HCT116 (cell line): ENCODE measurements at regions not wholly inside any gene's neighbourhood (a gene's known extent, or its start where the extent isn't known, plus 50 kb on each side); places are given as distances from the start of the nearest gene placed in this dataset.

Source experiments
- ATAC-seq: fragments of 200-7000 bp; cut with Tn5 transposase; 2 replicates; pipeline ENCODE4 v1.9.1; 2020; ENCODE audit warnings: mild to moderate bottlenecking, moderate library complexity
- BruUV-seq: library from RNA; stranded (reverse); fragments of 400-500 nt; replicated peaks from 2 replicates; lab custom pipeline; 2021; lab: Mats Ljungman, UMichigan
- CTCF ChIA-PET: fragments of 300-600 bp; sonication (Branson Sonifier 250); formaldehyde crosslinking; loops from one replicate; lab custom pipeline; 2021; ENCODE audit warnings: antibody characterized with exemption; lab: Charles Lee
- POLR2A ChIA-PET: fragments of 300-600, 350-600 bp; sonication (Branson Sonifier 250); formaldehyde crosslinking; loops from one replicate; lab custom pipeline; 2021; ENCODE audit warnings: antibody characterized with exemption; lab: Charles Lee
- RAD21 ChIA-PET, 2 experiments: fragments of 300-600 bp; sonication (Branson Sonifier 250); formaldehyde crosslinking; loops; one replicate each; lab custom pipeline; 2023; ENCODE audit warnings: low total read pairs in 2 of 2; ENCODE audit not compliant: uncharacterized antibody in 2 of 2, unreplicated experiment in 2 of 2, low non-redundant PET in 1 of 2; lab: Charles Lee
- DNase-seq: peaks from one replicate; pipeline ENCODE4 v3.0.0-alpha.2; 2010; ENCODE audit warnings: low read depth, low spot score
- H2AFZ ChIP-seq: fragments of 200-600 bp; shearing (Covaris generic), sonication (generic); 2 replicates; pipeline ENCODE4 v1.6.1; 2017; ENCODE audit warnings: low read depth, mixed run types, mixed read lengths, antibody characterized with exemption, low read length; ENCODE audit not compliant: poor library complexity, severe bottlenecking
- H3K27ac ChIP-seq: 2 replicates; pipeline ENCODE4 v1.5.1; 2012; ENCODE audit warnings: low read depth, low read length
- H3K27me3 ChIP-seq: fragments of 200-600 bp; sonication (generic); 2 replicates; pipeline ENCODE4 v1.6.1; 2016; ENCODE audit warnings: mixed run types, low read length, mixed read lengths; ENCODE audit not compliant: insufficient read depth
- H3K36me3 ChIP-seq, 2 experiments: fragments of 200-500 bp in 1 of 2; fragments of 200-600 bp in 1 of 2; sonication (Bioruptor generic) in 1 of 2; sonication (generic) in 1 of 2; 2 replicates each; pipeline versions ENCODE4 v1.5.1 to v1.6.1; 2014 to 2016; ENCODE audit warnings: low read length in 2 of 2, inconsistent platforms in 1 of 2, mixed read lengths in 1 of 2, mixed run types in 1 of 2; ENCODE audit not compliant: insufficient read depth in 2 of 2, control insufficient read depth in 1 of 2
- H3K4me1 ChIP-seq, 2 experiments: fragments of 200-600 bp in 1 of 2; sonication (generic) in 1 of 2; 2 replicates each; pipeline versions ENCODE4 v1.5.1 to v1.6.1; 2012 to 2017; ENCODE audit warnings: low read length in 2 of 2, inconsistent platforms in 1 of 2, mild to moderate bottlenecking in 1 of 2, mixed read lengths in 1 of 2, mixed run types in 1 of 2, moderate library complexity in 1 of 2; ENCODE audit not compliant: insufficient read depth in 2 of 2, control insufficient read depth in 1 of 2
- H3K4me2 ChIP-seq: fragments of 200-600 bp; sonication (generic); 2 replicates; pipeline ENCODE4 v1.6.1; 2017; ENCODE audit warnings: mixed run types, low read length, mixed read lengths
- H3K4me3 ChIP-seq, 2 experiments: fragments of 200-600 bp in 1 of 2; sonication (generic) in 1 of 2; replicated peaks in 1 of 2; 2 replicates each; pipeline ENCODE4 v1.5.1; 2011 to 2016; ENCODE audit warnings: low read length in 2 of 2, control low read depth in 1 of 2, low read depth in 1 of 2, mild to moderate bottlenecking in 1 of 2, mixed read lengths in 1 of 2, mixed run types in 1 of 2
- H3K79me2 ChIP-seq: fragments of 200-600 bp; sonication (generic); 2 replicates; pipeline ENCODE4 v1.6.1; 2017; ENCODE audit warnings: mild to moderate bottlenecking, mixed run types, low read length, moderate library complexity, mixed read lengths; ENCODE audit not compliant: insufficient read depth
- H3K9ac ChIP-seq: fragments of 200-600 bp; sonication (generic); 2 replicates; pipeline ENCODE4 v1.6.1; 2016; ENCODE audit warnings: low read length, mixed read lengths
- H3K9me2 ChIP-seq: fragments of 200-600 bp; sonication (generic), shearing (Covaris generic); 2 replicates; pipeline ENCODE4 v1.6.1; 2017; ENCODE audit warnings: mixed run types, mild to moderate bottlenecking, moderate library complexity; ENCODE audit not compliant: insufficient read depth
- H3K9me3 ChIP-seq, 2 experiments: fragments of 200-500 bp in 1 of 2; fragments of 200-600 bp in 1 of 2; sonication (Bioruptor generic) in 1 of 2; sonication (generic) in 1 of 2; 2 replicates each; pipeline ENCODE4 v1.6.1; 2014 to 2017; ENCODE audit warnings: low read length in 2 of 2, mixed read lengths in 2 of 2, inconsistent platforms in 1 of 2, low read depth in 1 of 2, mild to moderate bottlenecking in 1 of 2, mixed run types in 1 of 2, moderate library complexity in 1 of 2; ENCODE audit not compliant: control insufficient read depth in 1 of 2, insufficient read depth in 1 of 2
- H4K20me1 ChIP-seq: fragments of 200-600 bp; sonication (generic), shearing (Covaris generic); 2 replicates; pipeline ENCODE4 v1.6.1; 2017; ENCODE audit warnings: mixed run types, mild to moderate bottlenecking, moderate library complexity; ENCODE audit not compliant: insufficient read depth
- CEBPB ChIP-seq: IDR thresholded peaks from 2 replicates; pipeline ENCODE4 v1.6.1; 2012; ENCODE audit warnings: low read depth
- EZH2 ChIP-seq: fragments of 200-600 bp; sonication (generic); IDR thresholded peaks from 2 replicates; pipeline ENCODE4 v1.6.1; 2017; ENCODE audit warnings: antibody characterized with exemption, mixed run types
- FOSL1 ChIP-seq: IDR thresholded peaks from 2 replicates; pipeline ENCODE4 v1.6.1; 2012; ENCODE audit warnings: low read depth
- JUND ChIP-seq: IDR thresholded peaks from 2 replicates; pipeline ENCODE4 v1.6.1; 2012
- POLR2A ChIP-seq: IDR thresholded peaks from 2 replicates; pipeline ENCODE4 v1.7.0; 2011; ENCODE audit warnings: borderline replicate concordance; ENCODE audit not compliant: insufficient read depth, insufficient read length; ENCODE audit errors: extremely low read depth
- SIN3A ChIP-seq: IDR thresholded peaks from 2 replicates; pipeline ENCODE4 v1.6.1; 2012; ENCODE audit warnings: low read depth
- SP1 ChIP-seq: IDR thresholded peaks from 2 replicates; pipeline ENCODE4 v1.6.1; 2012; ENCODE audit warnings: low read depth
- SRF ChIP-seq: IDR thresholded peaks from 2 replicates; pipeline ENCODE4 v1.6.1; 2012; ENCODE audit warnings: low read depth
- TCF7L2 ChIP-seq: IDR thresholded peaks from 2 replicates; pipeline ENCODE4 v1.7.0; 2011; ENCODE audit warnings: borderline replicate concordance, inconsistent platforms; ENCODE audit not compliant: insufficient read depth, insufficient read length; ENCODE audit errors: extremely low read depth
- YY1 ChIP-seq: IDR thresholded peaks from 2 replicates; pipeline ENCODE4 v1.6.1; 2011; ENCODE audit warnings: low read length, low read depth, moderate library complexity, mild to moderate bottlenecking; ENCODE audit not compliant: insufficient replicate concordance; ENCODE audit errors: extremely low read depth
- ZFX ChIP-seq: fragments of 450-650 bp; IDR thresholded peaks from 2 replicates; pipeline ENCODE4 v1.6.1; 2017
- intact Hi-C: fragments of 100-400 bp; cut with micrococcal nuclease; formaldehyde crosslinking; loops from 2 replicates; pipeline ENCODE4 v1.10.0; 2022
- TF ChIP-seq, protein P1 (sequence below): IDR thresholded peaks from 2 replicates; pipeline ENCODE4 v1.6.1; 2012
- TF ChIP-seq, protein P2 (sequence below): IDR thresholded peaks from 2 replicates; pipeline ENCODE4 v1.6.1; 2011; ENCODE audit warnings: mild to moderate bottlenecking, low read length, moderate library complexity; ENCODE audit not compliant: insufficient replicate concordance; ENCODE audit errors: extremely low read depth

DNA sequence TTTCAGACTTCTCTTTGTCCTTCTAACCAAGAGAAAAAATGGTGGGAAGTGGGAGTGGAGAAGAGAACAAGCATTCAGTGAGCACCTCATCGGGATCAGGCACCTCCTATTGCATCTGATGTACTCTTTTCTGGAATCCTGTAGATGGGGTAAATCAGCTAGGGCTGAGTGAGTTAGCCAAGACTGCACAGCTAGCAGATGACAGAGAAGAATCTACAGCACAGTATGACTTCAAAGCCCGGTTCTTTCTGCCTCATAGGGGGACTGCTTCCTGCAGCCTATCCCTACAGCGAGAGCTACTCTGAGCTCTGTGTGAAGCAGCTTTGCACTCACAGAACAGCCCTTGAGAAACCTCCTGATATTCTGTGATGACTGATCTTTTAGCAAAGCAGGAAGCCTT, 275.2 kb upstream of the MEIS2 start:
- intact Hi-C loops: no loop called here
- H3K4me2 ChIP-seq: no peak overlapping the region
- peaks cover 16% of the 10 kb centered on the region for H3K27me3 ChIP-seq
- RAD21 ChIA-PET: no interaction called here
- BruUV-seq: no TSS peak
- H2AFZ ChIP-seq: no peak overlapping the region
- H3K9ac ChIP-seq: no peak overlapping the region
- H3K4me1 ChIP-seq: peaks cover 0 to 6% of the 10 kb centered on the region in 2 experiments; a peak in 2 of 4 replicates
- no peaks in the 10 kb centered on the region for H3K9me2 ChIP-seq
- ATAC-seq: no peak
- no peaks in the 10 kb centered on the region for H3K36me3 ChIP-seq
- no peak overlapping the region for H3K4me3 ChIP-seq
- DNase-seq: no peak
- POLR2A ChIA-PET: no interaction called here
- H4K20me1 ChIP-seq: no peaks in the 10 kb centered on the region
- H3K27ac ChIP-seq: no peak overlapping the region
- CTCF ChIA-PET: no interaction called here
- no peak for TF ChIP-seq SIN3A
- TF ChIP-seq, protein P1, sequence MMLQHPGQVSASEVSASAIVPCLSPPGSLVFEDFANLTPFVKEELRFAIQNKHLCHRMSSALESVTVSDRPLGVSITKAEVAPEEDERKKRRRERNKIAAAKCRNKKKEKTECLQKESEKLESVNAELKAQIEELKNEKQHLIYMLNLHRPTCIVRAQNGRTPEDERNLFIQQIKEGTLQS: no peak
- TF ChIP-seq, protein P2, sequence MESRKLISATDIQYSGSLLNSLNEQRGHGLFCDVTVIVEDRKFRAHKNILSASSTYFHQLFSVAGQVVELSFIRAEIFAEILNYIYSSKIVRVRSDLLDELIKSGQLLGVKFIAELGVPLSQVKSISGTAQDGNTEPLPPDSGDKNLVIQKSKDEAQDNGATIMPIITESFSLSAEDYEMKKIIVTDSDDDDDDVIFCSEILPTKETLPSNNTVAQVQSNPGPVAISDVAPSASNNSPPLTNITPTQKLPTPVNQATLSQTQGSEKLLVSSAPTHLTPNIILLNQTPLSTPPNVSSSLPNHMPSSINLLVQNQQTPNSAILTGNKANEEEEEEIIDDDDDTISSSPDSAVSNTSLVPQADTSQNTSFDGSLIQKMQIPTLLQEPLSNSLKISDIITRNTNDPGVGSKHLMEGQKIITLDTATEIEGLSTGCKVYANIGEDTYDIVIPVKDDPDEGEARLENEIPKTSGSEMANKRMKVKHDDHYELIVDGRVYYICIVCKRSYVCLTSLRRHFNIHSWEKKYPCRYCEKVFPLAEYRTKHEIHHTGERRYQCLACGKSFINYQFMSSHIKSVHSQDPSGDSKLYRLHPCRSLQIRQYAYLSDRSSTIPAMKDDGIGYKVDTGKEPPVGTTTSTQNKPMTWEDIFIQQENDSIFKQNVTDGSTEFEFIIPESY: no peak
- no peak for TF ChIP-seq POLR2A
- no peak for TF ChIP-seq TCF7L2
- no peak for TF ChIP-seq SP1
- no peak for TF ChIP-seq ZFX
- TF ChIP-seq YY1: no peak
- TF ChIP-seq CEBPB: no peak
- TF ChIP-seq FOSL1: no peak
- no peak for TF ChIP-seq SRF
- TF ChIP-seq EZH2: no peak
- no peak for TF ChIP-seq JUND
- H3K79me2 ChIP-seq: no peaks in the 10 kb centered on the region
- H3K9me3 ChIP-seq: no peaks in the 10 kb centered on the region
